Germinal center (tissue), 1 donor: ENCODE measurements at regions not wholly inside any gene's neighbourhood (a gene's known extent, or its start where the extent isn't known, plus 50 kb on each side); places are given as distances from the start of the nearest gene placed in this dataset.
"Not testable (repeated sequence)": the region's sequence is repeated elsewhere in the genome, so short reads cannot be mapped to it uniquely, and the experiment has no call there.

Source experiments
- DNase-seq: peaks from one replicate; pipeline ENCODE4 v3.0.0; 2012; ENCODE audit warnings: mixed read lengths, low spot score

DNA sequence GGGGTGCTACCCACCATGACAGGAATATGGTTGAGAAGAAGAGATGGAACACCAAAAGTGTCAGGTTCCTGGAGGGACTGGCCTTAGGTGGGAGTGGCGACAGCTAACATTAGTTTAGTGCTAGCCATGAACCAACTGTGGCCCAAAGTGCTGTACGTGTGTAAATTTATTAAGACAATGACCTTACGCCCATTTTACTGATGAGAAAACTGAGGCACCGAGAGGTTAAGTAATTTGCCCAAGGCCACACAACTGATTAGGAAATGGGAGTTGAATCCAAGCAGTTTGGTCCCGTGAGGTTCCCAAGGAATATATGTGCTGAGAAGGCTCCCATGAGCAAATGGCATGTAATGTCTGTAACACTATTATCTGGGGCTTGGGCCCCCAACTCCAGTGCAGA is 109.5 kb upstream of the SLC1A4 start:
- DNase-seq = no peak

DNA sequence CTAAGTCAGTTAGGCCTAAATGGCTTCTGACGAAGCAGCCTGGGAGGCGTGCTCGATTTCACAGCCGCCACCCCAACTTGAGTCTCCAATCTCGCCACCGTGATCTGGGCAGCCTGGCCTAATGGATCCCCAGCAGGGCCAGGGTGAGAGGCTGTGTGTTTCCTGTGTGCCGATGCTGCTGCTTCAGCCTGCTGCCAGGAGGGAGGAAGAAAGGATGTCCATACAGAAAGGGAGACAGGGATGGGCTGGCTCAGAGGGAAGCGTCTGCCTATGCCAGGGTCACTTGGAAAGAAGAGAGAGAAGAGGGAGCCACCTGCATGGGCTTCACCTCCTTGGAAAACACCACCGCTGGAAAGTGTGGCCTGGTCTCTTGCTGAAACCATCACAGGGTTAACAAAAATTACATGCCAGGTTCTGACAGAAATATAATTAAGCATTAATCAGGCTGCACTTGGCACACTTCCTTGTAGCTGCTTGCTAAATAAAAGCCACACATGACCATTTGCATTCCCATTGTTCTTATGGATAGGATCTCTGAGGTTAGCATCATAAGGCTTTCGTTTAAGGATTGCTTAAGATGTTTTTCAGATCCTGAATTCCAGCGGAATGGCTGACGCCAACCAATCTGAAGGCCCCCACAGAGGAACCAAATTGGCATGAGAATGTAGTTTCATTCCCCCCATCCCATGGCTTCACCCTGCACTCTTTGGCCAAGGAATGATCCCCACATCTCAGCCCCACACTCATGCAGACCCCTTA is 108.8 kb upstream of the SLC1A4 start:
- DNase-seq = no peak

DNA sequence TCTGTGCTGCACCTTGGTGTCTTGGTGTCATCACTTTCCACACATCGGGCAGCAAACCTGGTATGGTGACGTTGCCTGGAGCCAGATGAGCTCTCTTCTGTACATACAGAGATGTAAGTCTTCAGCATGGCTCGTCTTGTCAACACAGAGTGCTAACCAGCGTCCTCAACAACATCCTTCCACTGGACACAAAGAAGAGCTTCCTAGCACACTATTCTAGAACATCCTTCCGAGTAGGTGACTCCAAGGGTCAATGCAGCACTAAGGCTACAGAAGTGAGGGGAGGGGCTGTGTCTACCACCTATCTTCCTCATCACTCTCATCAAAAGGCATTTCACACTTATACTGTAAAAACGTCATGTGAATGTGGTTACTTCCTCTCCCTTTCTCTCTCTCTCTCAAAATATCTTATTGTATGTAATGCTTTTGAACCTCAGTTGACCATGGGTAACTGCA is 108.1 kb upstream of the SLC1A4 start:
- DNase-seq = no peak

DNA sequence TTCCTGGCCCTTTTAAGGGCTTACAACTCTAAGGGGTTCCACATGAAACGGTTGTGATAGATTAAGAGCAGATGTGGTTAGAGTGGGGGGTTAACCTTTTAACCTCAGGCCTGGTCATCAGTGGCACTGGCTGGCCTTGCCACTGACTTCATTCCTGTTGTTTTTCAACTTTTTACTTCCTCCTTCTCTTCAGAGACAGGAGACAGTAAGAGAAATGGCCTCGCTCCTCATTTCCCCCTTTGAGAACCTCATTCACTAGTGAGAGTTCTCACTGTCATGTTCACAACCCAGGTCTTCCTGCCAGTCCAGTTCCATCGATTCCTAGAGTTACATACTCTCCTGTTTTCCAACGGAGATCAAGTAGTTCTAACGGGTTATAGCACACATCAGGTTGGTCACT is 101.6 kb upstream of the SLC1A4 start:
- no peak for DNase-seq

DNA sequence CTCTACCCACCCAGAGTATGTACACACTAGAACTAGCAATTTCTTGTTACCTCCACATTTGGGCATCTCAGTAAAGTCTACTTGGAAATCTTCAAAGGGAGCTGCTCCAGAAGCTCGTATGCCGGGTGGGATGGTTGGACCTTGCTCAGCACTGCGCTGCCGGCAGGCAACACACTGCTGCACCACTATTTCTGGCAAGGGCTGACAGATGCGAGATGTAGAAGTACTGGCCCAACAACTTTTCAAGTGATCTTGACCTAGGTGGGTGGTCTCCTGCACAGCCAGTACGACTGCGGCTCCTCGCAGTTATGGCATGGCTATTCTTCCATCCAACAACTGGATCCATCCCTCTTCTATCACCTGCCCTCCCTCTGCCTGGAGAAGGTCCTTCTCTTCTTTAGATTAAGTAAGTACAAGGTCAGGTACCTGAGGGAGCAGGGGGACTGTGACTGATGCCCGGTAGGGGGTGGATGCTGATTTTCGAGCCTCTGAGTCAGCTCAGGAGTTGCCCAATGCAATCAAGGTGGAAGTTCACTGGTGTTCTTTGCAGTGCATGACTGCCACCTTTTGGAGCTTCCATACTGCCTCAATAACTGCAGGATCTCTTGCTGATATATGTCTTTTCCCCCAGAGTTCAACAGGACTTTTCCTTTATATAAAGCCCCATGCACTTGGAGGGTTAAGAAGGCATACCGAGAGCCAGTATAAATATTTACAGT is 100.4 kb upstream of the SLC1A4 start:
- DNase-seq = no peak

DNA sequence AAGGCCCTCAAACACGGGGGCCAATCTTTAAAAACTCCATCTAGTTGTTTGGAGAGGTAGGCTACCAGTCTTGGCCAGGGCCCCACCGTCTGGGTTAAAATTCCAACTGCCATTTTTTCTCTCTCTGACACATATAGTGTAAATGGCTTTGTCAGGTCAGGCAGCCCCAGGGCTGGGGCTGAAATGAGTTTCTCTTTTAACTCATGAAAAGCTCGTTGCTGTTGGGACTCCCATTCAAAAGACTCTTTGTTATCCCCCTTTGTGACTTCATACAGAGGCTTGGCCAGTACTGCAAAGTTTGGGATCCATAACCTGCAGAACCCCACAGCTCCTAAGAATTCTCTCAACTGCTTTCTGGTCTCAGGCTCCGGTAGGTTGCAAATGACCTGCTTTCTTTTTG is 99.4 kb upstream of the SLC1A4 start:
- DNase-seq = no peak

DNA sequence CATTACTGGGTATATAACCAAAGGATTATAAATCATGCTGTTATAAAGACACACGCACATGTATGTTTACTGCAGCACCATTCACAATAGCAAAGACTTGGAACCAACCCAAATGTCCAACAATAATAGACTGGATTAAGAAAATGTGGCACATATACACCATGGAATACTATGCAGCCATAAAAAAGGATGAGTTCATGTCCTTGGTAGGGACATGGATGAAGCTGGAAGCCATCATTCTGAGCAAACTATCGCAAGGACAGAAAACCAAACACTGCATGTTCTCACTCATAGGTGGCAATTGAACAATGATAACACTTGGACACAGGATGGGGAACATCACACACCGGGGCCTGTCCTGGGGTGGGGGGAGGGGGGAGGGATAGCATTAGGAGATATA is 92.6 kb upstream of the SLC1A4 start:
- DNase-seq = not testable (repeated sequence)

DNA sequence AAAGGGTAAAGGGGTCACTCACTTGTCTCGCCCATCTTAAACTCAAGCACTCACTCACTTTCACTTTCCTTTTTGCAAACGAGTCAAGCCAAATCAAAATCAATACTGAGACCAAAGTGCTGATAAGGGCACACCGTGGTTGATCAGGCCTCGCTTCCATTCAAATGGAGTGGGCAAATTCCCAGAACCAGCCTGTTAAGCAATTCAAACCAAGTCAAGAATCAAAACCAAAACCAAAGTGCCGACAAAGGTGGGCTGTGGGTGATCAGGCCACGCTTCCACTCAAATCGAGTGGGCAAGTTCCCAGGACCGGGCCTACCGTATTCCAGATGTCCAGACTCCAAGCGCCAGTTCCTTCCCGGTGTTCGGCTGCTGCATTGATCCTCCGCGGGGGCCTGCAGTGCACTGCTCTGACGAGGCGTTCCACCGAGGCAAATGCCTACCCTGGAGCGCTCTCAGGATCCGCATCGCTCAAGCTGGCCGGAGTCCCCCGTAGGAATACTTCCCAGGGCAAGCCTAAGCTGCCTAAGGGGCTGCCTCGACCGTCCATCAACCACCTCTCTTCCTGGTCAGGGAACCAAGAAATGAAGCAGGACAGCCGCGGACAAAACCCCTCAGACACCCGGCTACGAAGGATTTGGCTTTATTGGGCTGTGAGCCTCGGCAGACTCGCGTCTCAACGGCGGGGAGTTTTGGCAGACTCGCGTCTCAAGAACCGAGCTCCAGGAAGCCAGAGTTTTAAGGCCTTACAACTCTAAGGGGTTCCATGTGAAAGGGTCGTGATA is 89.9 kb upstream of the SLC1A4 start:
- no peak for DNase-seq

DNA sequence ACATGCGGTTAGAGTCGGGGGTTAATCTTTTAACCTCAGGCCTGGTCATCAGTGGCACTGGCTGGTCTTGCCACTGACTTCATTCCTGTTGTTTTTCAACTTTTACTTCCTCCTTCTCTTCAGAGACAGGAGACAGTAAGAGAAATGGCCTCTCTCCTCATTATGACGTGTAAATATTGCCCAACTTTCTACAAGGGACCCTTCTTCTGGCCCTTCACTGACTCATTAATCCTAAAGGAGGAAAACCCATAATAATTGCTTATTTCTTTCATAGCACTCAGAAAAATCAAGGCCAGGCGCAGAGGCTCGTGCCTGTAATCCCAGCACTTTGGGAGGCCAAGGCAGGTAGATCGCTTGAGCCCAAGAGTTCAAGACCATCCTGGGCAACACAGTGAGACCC is 89.3 kb upstream of the SLC1A4 start:
- not testable (repeated sequence) for DNase-seq

DNA sequence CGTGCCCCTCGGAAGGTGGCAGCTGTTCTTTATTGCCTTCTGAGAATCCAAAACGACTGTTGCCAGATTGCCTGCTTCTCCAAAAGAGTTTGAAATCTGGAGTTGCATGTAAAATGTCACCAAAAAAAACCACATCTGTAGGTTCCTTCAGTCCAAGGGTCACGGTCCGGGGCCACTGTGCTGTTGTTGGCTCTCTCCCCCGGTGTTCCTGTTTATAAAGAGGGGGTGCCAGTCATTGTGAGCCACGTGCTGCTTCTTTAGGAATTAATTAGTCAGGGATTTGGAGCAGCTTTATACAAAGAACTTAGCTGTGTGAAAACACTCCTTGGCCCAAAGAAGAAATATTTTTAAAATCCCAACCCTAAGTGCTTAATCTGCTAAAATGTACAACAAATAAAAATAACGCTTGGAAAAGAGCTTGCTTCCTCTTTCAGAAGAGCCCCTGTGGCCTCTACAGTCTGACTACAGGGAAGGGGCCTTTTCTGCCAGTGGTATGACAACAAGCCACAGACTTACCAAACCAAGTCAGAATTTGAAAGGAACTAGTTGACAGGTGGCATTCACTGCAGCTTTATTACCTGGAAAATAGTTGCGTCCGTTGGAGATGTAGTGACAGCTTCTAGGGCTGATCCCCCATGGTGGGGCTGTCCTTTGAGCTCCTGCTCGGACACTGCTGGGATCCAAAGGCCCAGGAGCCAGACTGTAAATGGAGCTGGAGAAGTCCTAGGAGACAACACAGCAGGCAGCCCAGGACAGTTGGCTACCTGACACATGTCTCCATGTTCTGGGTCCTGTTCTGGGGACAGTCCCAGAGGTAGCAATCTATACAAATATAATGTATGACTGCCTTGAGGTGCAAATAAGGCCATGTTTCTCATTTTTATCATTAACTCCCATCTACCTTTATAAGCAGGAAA is 84.5 kb upstream of the SLC1A4 start:
- DNase-seq = no peak

DNA sequence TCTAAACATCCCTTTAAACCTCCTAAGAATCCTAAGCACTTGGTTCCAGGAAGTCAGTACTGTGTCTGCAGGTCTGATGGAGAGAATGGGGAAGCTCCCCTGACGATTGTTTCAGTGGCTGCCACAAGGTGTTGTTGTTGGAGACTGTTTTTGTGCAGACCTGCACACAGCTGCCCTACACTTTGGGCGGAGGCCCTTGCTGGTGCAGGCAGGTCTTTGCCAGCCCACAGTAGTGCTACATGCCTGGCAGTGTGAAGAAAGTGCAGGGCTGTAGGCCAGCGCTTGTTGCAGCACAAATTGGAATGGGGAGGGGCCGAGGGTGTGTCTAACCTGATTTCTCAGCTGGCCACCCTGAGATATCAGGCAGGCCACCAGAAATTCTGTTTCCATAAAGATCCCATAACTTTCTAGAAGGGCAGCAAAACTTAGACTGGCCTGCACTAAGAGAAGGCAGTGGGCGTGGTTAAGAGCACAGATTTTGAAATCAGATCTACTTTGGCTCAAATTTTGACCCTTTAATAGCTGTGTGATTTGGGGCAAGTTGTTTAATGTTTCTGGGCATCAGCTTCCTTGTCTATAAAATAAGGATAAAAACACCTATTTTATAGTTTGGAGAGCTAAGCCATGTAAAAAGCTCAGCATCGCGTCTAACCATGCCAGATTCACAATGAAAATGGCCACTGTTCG is 83.7 kb upstream of the SLC1A4 start:
- no peak for DNase-seq

DNA sequence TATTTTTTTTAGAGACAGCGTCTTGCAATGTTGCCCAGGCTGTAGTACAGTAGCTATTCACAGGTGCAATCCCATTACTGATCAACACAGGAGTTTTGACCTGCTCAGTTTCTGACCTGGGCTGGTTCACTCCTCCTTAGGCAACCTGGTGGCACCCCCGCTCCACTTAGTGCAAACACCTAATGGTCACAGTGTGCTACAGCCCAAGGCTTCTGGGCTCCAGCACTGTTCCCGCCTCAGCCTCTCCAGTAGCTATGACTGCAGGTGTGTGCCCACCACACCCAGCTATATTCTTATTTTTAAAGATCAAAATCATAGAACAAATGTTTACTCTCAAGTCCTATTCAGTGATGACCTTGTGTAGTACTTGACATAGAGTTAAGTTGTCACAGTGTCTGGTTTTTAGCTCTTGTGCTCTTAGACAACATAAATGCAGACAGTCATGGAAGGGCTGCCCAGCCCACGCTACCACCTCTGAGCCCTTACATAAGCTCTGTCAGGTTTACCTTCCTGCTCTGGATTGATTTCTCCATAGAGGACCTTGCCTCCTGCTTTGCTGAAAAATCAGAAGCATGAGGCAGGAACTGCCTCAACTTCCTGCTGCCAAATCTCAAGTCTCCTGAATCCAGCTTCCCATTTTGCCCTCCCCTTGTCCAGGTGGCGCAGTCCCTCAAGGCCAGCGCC is 82.2 kb upstream of the SLC1A4 start:
- no peak for DNase-seq

DNA sequence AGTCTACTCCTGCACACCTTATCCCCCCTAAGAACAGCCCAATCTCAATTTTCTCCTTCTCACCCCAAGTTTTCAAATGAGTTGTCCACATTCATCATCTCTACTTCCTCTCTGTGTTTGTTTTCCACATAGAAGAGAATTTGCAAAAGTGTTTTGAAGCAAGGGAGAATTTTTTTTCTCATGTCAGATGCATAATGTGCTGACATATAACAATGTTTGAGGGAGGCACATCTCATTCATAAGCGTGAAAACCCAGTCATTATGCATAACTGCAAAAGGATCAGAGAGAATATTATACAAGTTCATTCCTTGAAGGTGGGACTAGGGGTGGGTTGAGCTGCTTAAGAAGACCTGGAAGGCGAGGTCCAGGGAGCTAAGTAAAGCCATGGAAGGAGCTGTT is 80.8 kb upstream of the SLC1A4 start:
- no peak for DNase-seq

DNA sequence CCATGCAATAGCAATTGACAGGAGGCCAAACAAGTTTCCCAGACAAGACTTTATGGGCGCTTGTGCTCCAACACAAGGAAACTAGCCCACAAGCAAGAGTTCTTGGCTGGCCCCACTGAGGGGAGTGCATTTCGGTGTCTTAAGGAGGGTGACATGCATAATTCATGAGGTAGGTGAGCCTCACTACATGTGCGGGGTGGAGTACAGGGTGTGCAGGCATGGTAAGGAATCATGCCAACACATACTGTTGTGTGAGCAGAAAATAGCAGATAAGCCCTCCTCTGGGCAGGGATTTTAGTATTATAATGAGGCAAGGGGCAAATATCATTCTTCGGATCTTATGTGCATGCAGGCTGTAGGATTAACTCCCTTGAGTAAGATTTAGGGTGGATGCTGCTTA is 78.7 kb upstream of the SLC1A4 start:
- no peak for DNase-seq

DNA sequence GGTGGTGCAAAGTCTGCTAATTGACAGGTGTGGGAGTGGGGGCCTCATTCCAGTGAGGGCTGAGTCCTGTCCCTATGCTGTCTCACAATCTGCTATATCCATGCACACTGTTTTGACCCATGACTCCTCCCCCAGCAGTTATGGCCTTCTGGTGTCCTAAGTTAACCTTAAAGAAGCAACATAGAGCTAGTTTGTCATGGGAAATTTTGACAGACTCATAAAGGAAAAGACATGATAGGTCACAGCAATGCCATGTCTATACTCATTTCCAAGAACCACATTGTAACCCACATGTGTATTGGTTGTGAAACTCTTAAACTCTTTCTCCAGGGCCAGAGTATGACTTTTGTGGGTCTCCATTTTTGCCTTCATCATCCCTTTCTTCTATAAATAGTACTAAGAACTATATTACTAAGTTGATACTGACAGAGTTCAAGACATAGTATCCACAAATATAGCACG is 78.2 kb upstream of the SLC1A4 start:
- no peak for DNase-seq

DNA sequence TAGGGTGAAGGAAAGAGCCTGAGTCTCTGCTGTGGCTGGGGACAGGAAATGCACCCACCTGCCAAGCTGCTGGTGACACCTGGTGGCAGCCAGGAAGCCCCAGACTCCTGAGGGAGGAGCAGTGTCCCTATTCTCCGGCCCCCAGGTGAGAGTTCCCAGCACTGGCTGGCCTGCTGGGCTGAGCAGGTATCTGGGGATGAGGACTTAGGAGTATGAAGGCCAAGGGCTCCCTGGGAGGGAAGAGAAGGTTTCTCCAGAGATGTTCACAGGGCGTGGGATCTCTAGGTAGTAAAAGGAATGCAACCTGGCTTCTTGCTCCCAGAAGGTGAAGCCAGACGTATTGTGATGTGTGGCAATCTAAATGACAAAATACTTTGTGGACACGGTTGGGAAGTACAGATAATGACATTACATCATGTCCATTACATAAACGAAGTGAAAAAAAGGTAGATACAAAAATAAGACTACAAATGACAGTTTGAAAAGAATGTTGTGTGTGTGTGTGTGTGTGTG is 75.8 kb upstream of the SLC1A4 start:
- DNase-seq = peak; percentile 62

DNA sequence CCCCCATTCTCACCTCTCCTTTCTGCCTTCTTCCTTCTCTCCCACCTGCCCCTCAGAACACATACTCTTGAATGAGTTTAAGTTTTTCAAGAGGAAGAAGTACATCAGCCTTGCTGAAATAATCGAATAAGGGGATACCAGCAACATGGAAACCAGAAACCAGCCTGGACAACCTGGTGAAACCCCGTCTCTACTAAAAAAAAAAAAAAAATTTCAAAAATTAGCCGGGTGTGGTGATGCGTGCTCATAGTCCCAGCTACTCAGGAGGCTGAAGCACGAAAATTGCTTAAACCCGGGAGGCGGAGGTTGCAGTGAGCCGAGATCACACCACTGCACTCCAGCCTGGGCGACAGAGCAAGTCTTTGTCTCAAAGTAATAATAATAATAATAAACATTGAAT is 75.0 kb upstream of the SLC1A4 start:
- no peak for DNase-seq

DNA sequence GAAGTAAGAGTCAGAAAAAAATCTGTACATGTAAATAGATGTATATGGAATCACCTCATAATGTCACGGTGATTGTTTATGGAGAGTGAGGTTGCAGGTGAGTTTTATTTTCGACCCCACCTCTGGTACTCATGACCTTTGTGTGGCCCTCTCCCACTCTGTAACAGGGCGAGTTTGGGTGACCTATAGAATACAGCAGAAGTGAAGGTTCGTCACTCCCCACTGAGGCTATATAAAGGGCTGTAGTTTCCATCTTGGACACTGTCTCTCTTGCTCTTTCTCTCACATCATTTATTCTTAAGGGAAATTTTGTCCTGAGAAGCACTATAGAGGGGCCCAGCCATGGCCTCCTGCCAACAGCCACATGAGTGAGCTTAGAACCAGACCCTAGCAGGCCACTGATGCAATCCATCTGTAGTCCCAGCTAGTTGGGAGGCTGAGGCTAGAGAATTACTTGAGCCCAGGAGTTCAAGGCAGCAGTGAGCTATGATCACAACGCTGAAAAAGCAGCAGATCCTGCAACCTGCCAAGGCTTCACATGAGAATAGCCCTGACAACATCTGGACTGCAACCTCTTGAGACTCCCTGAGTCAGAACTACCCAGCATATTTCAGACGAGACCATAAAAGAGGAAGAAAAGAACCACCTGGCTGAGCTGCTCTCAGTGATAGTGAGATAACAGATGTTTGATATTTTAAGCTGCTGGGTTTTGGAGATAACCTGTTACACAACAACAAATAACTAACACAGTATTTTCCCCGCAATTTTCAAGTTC is 74.3 kb upstream of the SLC1A4 start:
- peak; percentile 73 for DNase-seq

DNA sequence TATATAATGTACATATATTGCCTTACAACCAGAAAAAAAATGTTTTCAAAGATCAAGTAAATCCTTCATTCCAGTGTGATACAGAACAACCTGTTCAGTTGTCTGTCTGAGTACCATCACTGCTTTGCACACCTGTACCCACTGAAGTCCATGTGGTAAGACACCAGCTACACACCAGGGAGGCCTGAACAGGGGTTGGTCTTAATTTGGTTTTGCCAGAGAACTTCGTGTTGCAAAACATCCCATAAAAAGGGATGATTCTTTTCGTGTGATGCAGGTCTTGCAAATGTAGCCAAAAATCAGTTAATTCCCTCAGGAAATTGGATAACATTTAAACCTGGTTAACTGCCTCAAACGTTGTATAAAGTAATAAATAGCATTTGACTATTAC is 73.7 kb upstream of the SLC1A4 start:
- no peak for DNase-seq
